ENCODE measurements at regions not wholly inside any gene's neighbourhood (a gene's known extent, or its start where the extent isn't known, plus 50 kb on each side); places are given as distances from the start of the nearest gene placed in this dataset.
"Not testable (repeated sequence)": the region's sequence is repeated elsewhere in the genome, so short reads cannot be mapped to it uniquely, and the experiment has no call there.

- DNase-seq (ENCODE audit: low read depth in 2 of 2): no peak
Observed at GRCh38 chr3:5473471-5473870, 286.0 kb downstream of the EDEM1 start.

DNA sequence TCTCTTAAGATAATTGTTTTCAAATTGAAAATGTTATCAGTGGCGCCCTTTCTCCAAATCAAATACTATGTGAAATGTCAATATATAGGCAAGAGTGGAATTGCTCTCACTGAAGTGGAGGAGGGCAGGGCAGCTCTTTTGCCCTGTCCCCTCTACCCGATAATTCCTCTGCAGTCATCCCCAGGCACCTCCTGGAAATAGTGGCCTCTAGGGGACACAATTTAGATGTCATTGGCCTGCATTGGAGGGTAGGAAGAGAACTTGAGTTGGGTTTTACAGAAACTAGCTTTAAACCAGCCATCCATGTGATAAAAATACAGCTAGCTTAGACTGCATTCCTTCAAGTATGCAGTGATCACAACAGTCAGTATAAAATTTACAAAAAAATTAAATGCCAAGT is 288.9 kb downstream of the EDEM1 start:
- DNase-seq (ENCODE audit: low read depth in 2 of 2): no peak

GRCh38 chr3:5479229-5479799 is 291.8 kb downstream of the EDEM1 start:
- no peak for DNase-seq (ENCODE audit: low read depth in 2 of 2)

GRCh38 chr3:5480190-5480589 is 292.7 kb downstream of the EDEM1 start:
- no peak for DNase-seq (ENCODE audit: low read depth in 2 of 2)

- no peak for DNase-seq (ENCODE audit: low read depth in 2 of 2)
Observed at GRCh38 chr3:5485427-5485826, 297.9 kb downstream of the EDEM1 start.

DNA sequence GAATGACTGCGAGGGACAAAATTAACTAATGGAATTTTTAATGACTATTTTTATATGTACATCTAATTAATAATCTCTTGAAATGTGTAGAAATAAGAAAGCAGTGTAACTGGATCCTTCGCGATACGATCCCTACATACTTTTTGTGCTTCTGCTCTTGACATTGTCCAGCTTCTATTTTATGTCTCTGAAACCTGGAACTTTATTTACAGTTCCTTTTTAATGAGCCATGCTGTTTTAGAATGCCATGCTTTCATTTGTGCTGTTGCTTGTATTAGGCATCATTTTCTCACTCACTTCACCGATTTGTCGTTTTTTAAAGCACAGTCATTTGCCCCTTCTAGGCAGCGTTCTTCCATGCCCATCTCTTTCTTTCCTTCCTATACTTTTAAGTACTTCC is 301.3 kb downstream of the EDEM1 start:
- DNase-seq (ENCODE audit: low read depth in 2 of 2): no peak

- no peak for DNase-seq (ENCODE audit: low read depth in 2 of 2)
Observed at GRCh38 chr3:5489536-5489935, 302.0 kb downstream of the EDEM1 start.

DNA sequence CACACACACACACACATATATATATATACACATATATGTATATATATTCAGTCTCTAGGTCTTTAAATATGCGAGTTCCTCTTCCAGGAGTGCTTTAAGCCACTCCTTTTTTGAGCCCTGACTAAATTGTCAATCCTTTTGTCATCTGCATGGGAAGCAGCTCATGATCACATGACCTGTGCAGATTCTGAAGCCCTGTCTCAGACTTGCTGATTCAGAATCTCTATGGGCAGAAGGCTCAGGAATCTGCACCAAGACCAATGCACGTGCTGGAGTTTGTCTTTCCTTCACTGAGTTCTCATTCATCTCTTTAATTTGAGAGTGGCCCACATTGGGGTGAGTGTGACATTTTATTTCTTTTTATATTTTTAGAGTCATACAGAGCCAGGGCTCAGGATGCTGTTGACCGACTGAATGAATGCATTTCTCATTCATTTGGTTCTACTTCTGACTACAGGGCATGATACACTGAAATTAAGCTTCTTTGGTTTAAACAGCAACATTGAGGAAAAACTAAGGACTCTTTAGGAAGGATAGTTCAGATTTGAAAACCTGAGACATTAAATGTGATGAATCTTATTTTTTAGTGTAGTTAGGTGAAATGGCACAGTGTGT is 307.5 kb downstream of the EDEM1 start:
- DNase-seq (ENCODE audit: low read depth in 2 of 2): no peak

DNA sequence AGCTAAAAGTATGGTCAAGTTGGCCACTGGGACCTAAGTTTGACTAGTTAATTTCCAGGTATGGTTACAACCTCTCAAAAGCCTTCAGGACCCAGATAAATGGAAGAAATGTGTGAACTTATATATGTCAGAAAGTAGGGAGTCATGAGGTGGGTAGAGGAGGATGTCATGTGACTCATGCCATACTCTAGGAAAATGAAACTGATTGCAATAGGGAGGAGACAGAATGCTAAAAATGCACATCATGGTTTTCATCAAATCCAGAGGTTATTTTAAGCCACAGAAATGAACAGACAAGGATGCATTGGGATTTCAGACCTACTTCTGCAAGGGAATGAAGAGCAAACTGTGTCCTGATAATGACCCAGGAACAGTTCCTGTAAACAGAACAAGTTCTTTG is 310.0 kb downstream of the EDEM1 start:
- no peak for DNase-seq (ENCODE audit: low read depth in 2 of 2)

GRCh38 chr3:5498981-5499380 is 311.5 kb downstream of the EDEM1 start:
- no peak for DNase-seq (ENCODE audit: low read depth in 2 of 2)

DNA sequence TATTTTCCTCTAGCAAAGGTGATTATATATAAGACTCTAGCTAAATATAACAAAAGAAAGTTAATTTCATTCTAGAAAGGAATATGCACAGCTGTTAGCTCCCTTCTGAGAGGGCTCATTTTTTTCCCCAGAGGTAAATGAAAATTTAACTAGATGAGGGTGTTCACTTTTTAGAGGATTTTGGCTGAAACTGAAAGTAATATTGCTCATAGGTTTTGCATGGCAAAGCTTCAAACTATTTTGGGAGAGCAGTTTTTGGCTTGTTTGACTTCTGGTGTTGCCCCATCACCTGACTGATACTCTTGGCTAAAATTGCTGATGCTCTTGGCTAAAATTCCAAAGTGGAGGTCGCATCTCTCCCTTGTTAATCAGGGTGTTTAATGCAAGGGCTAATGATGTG is 311.9 kb downstream of the EDEM1 start:
- no peak for DNase-seq (ENCODE audit: low read depth in 2 of 2)

GRCh38 chr3:5503136-5503535 is 315.6 kb downstream of the EDEM1 start:
- DNase-seq (ENCODE audit: low read depth in 2 of 2): no peak

GRCh38 chr3:5504135-5504534 is 316.6 kb downstream of the EDEM1 start:
- DNase-seq (ENCODE audit: low read depth in 2 of 2): no peak

- DNase-seq (ENCODE audit: low read depth in 2 of 2): no peak
Observed at GRCh38 chr3:5505163-5505562, 317.7 kb downstream of the EDEM1 start.

DNA sequence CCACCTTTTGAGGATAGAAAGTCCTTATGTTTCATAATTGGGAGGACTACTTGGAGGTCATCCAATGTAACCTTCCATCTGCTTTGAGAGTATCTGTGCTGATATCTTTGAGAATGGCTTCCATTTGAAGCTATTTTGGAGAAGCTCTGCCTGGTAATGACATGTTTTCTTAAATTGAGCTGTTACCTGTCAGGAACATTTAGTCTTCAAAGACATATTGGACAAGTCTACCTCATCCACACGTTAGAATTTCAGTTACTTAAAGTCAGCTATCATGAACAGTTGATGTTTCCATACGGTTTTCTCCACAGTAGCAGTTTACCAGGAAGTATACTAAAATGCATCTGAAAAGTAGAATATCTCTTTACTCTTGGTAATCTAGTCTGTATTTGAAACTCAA is 318.5 kb downstream of the EDEM1 start:
- no peak for DNase-seq (ENCODE audit: low read depth in 2 of 2)

GRCh38 chr3:5508860-5509259 is 321.4 kb downstream of the EDEM1 start:
- DNase-seq (ENCODE audit: low read depth in 2 of 2): not testable (repeated sequence)

DNA sequence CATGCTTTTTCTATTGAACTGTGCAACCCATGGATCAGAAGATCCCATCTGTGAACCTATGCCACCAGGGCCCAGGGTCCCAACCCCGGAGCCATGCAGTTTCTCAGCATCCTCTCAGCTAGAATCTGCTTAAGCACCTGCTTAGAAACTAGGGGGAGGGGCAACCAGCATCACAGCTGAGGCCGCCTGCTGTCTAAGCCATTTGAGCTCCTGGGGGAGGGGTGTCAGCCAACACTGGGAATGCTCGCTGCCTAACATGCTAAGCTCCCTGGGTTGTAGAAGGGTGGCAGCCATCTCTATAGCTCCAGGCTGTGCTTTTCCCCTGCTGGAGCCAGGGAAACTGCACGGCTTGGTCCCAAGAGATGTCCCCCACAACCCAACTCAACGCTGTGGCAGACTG is 322.8 kb downstream of the EDEM1 start:
- DNase-seq (ENCODE audit: low read depth in 2 of 2): no peak

DNA sequence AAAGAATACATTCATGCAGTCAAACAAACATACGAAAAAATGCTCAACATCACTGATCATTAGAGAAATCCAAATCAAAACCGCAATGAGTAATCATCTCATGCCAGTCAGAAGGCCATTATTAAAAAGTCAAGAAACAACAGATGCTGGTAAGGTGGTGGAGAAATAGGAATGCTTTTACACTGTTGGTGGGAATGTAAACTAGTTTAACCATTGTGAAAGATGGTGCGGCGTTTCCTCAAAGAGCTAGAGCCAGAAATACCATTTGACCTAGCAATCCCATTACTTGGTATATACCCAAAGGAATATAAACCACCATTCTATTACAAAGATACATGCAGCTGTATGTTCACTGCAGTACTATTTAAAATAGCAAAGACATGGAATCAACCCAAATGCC is 330.4 kb downstream of the EDEM1 start:
- no peak for DNase-seq (ENCODE audit: low read depth in 2 of 2)

DNA sequence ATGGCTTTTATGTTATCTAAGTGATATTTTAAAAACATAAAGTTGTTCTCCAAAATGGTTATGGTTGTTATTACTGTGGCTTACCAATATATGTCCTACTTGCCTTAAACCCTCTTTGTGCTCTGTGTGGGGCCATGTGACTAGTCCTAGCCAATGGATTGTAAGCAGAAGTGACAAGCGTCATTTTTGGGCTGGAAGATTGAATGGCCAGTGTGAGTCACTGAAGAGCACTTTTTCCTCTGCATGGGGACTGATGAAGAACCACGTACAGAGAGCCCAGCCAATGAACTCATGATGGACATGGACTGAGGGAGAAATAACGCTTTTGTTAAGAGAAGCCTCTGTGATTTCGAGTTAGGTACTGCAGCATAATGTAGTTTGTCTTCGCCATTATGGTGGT is 332.7 kb downstream of the EDEM1 start:
- no peak for DNase-seq (ENCODE audit: low read depth in 2 of 2)

- DNase-seq (ENCODE audit: low read depth in 2 of 2): no peak
Observed at GRCh38 chr3:5523125-5523524, 335.6 kb downstream of the EDEM1 start.

DNA sequence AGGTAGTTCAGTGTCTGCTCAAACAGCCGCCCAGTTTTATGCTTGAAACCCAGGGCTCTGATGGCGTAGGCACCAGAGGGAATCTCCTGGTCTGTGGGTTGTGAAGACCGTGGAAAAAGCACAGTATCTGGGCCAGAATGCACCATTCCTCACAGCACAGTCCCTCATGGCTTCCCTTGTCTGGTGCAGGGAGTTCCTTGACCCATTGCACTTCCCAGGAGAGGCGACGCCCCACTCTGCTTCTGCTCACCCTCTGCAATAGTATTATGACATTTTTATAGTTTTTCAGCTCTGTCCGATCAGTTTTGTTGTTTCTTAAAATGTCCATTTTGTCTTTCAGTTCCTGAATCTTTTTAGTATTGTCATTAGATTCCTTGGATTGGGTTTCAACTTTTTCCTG is 343.5 kb downstream of the EDEM1 start:
- no peak for DNase-seq (ENCODE audit: low read depth in 2 of 2)

DNA sequence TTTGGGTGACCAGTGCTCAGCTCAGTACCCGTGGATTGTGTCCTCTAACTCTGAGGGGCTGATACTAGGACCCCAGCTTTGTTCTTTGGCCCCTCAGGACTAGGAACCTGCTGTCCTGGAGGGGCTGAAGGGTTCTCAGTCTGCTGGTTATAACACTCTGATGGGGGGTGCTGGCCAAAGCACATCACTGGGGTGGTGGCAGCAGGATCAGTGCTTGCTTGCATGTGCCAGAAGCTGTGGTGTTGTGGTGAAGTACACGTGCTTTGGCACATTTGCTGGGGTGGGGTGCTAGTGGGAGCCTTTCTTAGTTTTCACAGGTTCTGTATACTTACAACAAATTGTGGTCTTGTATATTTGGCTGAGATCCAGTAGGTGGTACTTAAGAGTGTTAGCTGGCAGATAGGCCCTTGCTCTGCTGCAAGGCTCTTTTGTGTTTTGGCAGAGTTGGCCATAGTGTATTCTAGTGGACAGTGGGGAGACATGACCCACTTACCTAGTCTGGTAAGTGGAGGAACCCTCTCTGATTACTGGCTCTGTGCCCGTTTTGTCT is 344.3 kb downstream of the EDEM1 start:
- no peak for DNase-seq (ENCODE audit: low read depth in 2 of 2)

DNA sequence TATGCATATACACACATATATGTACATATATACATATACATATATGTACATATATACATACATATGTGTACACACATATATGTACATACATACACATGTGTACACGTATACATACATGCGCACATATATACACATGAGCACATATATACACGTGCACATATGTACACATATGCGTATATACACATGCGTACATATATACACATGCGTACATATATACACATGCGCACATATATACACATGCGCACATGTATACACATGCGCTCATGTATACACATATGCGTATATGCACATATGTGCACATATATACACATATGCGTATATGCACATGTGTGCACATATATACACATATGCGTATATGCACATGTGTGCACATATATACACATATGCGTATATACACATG is 353.0 kb downstream of the EDEM1 start:
- no peak for DNase-seq (ENCODE audit: low read depth in 2 of 2)

GRCh38 chr3:5542472-5542871 is 355.0 kb downstream of the EDEM1 start:
- DNase-seq (ENCODE audit: low read depth in 2 of 2): no peak
